HUES64 (cell line): ENCODE measurements at regions not wholly inside any gene's neighbourhood (a gene's known extent, or its start where the extent isn't known, plus 50 kb on each side); places are given as distances from the start of the nearest gene placed in this dataset.

Experiments
- H3K27ac ChIP-seq: 2 replicates; pipeline ENCODE4 v1.7.0; 2013; ENCODE audit warnings: low read depth, low read length, inconsistent platforms
- H3K27me3 ChIP-seq: 2 replicates; pipeline ENCODE4 v1.6.1; 2013; ENCODE audit warnings: mild to moderate bottlenecking, low read length; ENCODE audit not compliant: insufficient read depth
- H3K36me3 ChIP-seq: 2 replicates; pipeline ENCODE4 v1.6.1; 2013; ENCODE audit warnings: mild to moderate bottlenecking, low read length; ENCODE audit not compliant: insufficient read depth
- H3K4me1 ChIP-seq: 2 replicates; pipeline ENCODE4 v1.6.1; 2013; ENCODE audit warnings: mild to moderate bottlenecking, low read length, moderate library complexity; ENCODE audit not compliant: insufficient read depth
- H3K4me3 ChIP-seq: 2 replicates; pipeline ENCODE4 v1.5.1; 2013; ENCODE audit warnings: mild to moderate bottlenecking, low read length, moderate library complexity
- H3K9ac ChIP-seq: 2 replicates; pipeline ENCODE4 v1.6.1; 2013; ENCODE audit warnings: mild to moderate bottlenecking, low read depth, low read length
- H3K9me3 ChIP-seq: 2 replicates; pipeline ENCODE4 v1.6.1; 2013; ENCODE audit warnings: low read depth, low read length; ENCODE audit not compliant: insufficient read depth
- WGBS: fragments of 150-250, 120-280 bp; methylation state at CpG from one replicate; pipeline ENCODE4 v1.1.7; 2013; ENCODE audit warnings: missing lambda C conversion rate; 5-methylcytosine and 5-hydroxymethylcytosine counted together

DNA sequence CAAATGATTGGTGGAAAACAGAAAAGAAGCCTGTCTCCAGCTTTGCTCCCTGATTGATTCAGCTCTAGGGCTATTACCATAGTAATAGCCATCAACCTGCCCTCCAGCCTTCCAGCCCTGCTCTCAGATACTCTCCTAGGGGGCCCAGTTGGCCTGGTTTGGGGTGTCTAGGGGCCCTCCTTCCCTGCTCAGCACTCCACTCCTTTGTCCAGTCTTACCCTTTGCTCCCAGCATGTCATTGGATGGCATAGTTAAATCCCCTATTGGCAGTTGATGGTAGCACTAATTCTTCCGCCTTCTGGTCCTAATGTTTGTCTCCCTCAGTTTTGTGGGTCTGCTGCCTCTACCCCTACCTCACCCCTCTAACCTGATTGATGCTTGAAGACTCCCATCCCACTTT lies 175.4 kb upstream of the PELI2 start:
- Histone ChIP-seq H3K4me1 (no peaks in the 10 kb centered on the region), H3K36me3 (no peaks in the 10 kb centered on the region), H3K4me3 (no peak overlapping the region), H3K27ac (no peak overlapping the region), H3K9ac (no peak overlapping the region), H3K27me3 (no peaks in the 10 kb centered on the region), H3K9me3 (peaks cover 9% of the 10 kb centered on the region; the same call in 1 of the 2 replicates)
- WGBS: 94% methylated on average over 1 of the region's 1 CpG

DNA sequence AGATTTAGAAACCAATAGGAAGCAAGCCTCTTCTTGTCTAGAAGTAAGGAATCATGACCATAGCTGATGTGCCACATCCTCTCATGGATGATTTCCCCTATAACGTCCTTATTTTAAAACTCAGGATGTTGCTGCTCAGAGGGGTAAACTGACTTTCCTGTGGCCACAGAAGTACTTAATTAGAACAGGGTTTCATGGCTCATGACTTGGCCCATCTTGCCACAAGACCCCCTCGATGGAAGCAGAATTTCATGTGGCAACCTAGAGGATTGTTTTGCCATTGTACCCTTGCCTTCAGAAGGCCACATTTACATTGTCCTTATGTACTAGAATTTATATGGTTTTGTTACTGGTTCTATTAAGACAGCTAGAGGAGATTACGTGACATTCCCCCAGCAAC lies 173.5 kb upstream of the PELI2 start:
- Histone ChIP-seq H3K36me3 (no peaks in the 10 kb centered on the region), H3K27me3 (no peaks in the 10 kb centered on the region), H3K27ac (no peak overlapping the region), H3K9me3 (peaks cover 2% of the 10 kb centered on the region; the same call in 1 of the 2 replicates), H3K9ac (no peak overlapping the region), H3K4me1 (peaks cover 8% of the 10 kb centered on the region; the same call in 1 of the 2 replicates), H3K4me3 (no peak overlapping the region)
- WGBS: 95% methylated on average over 3 of the region's 3 CpGs

DNA sequence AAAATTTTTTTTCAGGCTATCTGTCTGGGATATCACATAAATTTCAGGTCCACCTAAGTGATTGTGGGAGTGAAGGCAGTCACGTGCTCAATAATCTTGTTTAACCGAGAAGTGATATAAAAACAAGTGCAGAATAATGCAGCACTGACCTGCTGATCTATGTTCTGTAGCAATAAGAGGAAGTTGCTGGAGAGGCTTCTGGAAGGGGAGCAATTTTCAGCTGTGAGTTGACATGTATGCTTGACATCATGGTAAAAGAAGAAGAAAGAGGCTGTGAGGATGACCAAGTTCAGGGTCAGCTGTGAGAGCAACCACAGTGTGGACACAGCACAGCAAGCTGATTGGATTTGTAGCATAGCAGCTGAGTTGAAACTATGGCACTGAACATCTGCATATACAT lies 172.0 kb upstream of the PELI2 start:
- H3K9ac ChIP-seq: no peak overlapping the region
- no peaks in the 10 kb centered on the region for H3K9me3 ChIP-seq
- 93% methylated on average over 2 of the region's 2 CpGs for WGBS
- H3K36me3 ChIP-seq: no peaks in the 10 kb centered on the region
- no peak overlapping the region for H3K27ac ChIP-seq
- H3K4me1 ChIP-seq: peaks cover 8% of the 10 kb centered on the region; the same call in 1 of the 2 replicates
- H3K27me3 ChIP-seq: no peaks in the 10 kb centered on the region
- H3K4me3 ChIP-seq: no peak overlapping the region

DNA sequence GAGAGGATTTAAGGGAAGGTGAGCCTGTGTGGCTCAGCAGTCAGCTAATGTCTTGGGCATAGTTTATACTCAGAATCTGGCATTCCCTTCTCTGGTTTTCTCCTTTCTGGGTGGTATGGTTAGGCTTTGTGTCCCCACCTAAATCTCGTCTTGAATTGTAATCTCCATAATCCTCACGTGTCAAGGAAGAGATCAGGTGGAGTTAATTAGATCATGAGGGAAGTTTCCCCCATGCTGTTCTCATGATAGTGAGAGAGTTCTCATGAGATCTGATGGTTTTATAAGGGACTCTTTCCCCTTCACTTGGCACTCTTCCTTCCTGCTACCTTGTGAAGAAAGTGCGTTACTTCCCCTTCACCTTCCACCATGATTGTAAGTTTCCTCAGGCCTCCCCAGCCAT lies 169.8 kb upstream of the PELI2 start:
- Histone ChIP-seq H3K9ac (no peak overlapping the region), H3K4me3 (no peak overlapping the region), H3K36me3 (no peaks in the 10 kb centered on the region), H3K27ac (no peak overlapping the region), H3K9me3 (no peaks in the 10 kb centered on the region), H3K27me3 (no peaks in the 10 kb centered on the region), H3K4me1 (peaks cover 8% of the 10 kb centered on the region; the same call in 1 of the 2 replicates)
- WGBS: 97% methylated on average over 1 of the region's 3 CpGs

DNA sequence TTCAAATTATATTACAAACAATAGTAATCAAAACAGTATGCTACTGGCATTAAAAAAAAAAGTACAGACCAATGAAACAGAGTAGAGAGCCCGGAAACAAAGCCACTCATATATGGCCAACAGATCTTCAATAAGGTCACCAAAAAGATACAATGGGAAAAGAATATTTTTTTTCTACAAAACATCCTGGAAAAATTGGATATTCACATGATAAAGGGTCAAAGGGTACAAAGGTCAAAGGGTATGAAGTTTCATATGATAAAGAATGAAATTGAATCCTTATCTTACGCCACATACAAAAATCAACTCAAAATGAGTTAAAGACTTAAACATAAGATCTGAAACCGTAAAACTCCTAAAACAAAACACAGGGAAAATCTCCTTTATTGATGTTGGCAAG lies 168.5 kb upstream of the PELI2 start:
- no peak overlapping the region for H3K27ac ChIP-seq
- H3K4me1 ChIP-seq: peaks cover 8% of the 10 kb centered on the region; the same call in 1 of the 2 replicates
- H3K27me3 ChIP-seq: no peaks in the 10 kb centered on the region
- H3K4me3 ChIP-seq: no peak overlapping the region
- WGBS: 100% methylated on average over 1 of the region's 3 CpGs
- H3K36me3 ChIP-seq: no peaks in the 10 kb centered on the region
- no peak overlapping the region for H3K9ac ChIP-seq
- no peaks in the 10 kb centered on the region for H3K9me3 ChIP-seq

DNA sequence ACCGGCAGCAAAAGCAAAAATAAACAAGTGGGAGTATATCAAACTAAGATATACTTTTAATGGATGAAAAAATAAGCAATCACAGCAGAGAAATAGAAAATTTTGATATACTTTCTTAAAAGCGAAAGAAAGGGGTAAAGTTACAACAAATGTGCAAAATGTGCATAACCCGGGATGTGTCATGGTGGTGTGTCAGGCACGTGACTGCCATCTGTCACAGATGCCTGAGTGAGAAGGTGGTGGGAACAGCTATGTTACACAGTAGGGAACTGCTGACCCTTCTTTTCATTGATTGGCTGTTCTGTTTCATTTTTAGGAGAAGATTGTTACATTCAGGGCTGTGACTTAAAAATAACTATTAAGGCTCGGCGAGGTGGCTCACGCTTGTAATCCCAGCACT lies 168.1 kb upstream of the PELI2 start:
- no peak overlapping the region for H3K27ac ChIP-seq
- H3K9ac ChIP-seq: no peak overlapping the region
- no peak overlapping the region for H3K4me3 ChIP-seq
- H3K4me1 ChIP-seq: peaks cover 8% of the 10 kb centered on the region; the same call in 1 of the 2 replicates
- 96% methylated on average over 6 of the region's 7 CpGs for WGBS
- no peaks in the 10 kb centered on the region for H3K36me3 ChIP-seq
- no peaks in the 10 kb centered on the region for H3K9me3 ChIP-seq
- H3K27me3 ChIP-seq: no peaks in the 10 kb centered on the region

DNA sequence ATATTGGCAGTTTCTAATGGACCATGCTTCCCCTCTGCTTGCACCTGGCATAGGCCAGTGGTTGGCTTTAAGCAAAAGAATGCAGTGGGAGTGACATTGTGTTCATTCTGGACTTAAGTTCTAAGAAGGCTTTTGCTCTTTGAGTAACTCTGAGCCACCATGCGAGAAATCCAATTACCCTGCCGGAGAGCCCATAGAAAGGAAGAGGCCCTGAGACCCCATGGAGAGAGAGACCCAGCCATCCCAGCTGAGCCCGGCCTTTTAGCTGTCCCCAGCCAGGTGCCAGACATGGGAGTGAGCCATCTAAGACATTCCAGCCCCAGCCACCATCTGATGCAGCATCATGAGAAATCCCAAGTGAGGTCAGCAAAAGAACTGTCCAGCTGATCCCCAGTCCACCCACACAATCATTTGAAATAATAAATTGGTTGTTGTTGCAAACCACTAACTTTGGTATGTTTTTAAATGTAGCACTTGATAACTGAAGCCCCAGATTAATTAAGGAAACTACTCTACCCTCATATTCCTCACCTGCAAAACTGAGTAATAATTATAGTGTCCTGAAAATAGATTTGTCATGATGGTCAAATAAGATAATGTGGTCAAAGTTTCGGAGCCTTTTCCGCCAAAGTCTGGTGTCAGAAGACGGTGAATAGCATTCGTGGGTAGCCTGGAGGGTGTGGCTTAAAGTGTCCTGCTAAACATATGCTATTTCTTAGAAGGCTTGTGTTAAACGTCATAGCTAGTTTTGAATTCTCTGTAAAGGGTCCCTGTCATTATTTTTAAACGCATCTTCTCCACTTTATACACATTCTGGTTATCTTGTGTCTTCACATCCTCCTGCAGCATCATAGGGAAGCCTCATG lies 166.6 kb upstream of the PELI2 start:
- no peak overlapping the region for H3K27ac ChIP-seq
- whole genome bisulfite sequencing: 93% methylated on average over 9 of the region's 9 CpGs

DNA sequence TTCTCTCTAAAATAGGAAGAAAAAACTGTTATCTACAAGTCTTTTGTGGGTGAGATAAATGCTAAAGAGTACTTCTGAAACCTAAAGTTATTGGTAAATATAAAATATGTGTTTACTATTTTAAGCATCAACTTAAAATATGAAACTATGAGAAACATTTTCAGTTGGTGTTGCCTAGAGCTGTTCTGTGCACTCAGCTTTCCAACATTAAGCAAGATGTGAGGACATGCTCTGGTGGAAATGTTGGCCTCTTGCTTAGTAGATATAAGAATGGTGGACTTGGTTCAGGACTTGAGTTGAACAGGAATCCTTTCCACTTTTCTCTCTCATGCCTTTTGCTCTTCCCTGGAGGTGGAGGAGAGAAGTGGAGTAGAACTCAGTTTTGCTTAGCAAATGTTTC lies 164.1 kb upstream of the PELI2 start:
- H3K9ac ChIP-seq: no peak overlapping the region
- H3K36me3 ChIP-seq: no peaks in the 10 kb centered on the region
- no peaks in the 10 kb centered on the region for H3K27me3 ChIP-seq
- peaks cover 26% of the 10 kb centered on the region for H3K4me1 ChIP-seq
- H3K27ac ChIP-seq: no peak overlapping the region
- H3K9me3 ChIP-seq: no peaks in the 10 kb centered on the region
- H3K4me3 ChIP-seq: no peak overlapping the region

More for the DNA sequence above, 166.6 kb upstream of the PELI2 start:
- Histone ChIP-seq H3K4me3 (no peak overlapping the region), H3K36me3 (no peaks in the 10 kb centered on the region), H3K9me3 (no peaks in the 10 kb centered on the region), H3K9ac (no peak overlapping the region), H3K4me1 (peaks cover 11% of the 10 kb centered on the region; the same call in 1 of the 2 replicates), H3K27me3 (no peaks in the 10 kb centered on the region)

DNA sequence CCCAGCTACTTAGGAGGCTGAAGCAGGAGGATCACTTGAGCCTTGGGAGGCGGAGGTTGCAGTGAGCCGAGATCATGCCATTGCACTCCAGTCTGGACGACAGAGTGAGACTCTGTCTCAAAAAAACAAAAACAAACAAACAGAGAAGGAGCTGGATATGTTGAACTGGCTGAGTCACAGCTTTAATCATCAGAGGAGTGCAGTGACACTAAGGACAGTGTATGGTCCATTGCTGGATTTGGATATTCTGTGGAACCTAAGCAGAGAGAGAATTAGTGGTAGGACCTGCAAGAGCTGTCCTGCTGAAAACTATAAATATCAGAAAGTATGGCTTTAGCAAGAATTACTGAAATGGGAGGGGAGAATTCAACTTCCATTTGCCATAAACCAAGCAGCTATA lies 163.0 kb upstream of the PELI2 start:
- peaks cover 32% of the 10 kb centered on the region for H3K4me1 ChIP-seq
- H3K36me3 ChIP-seq: no peaks in the 10 kb centered on the region
- H3K9me3 ChIP-seq: no peaks in the 10 kb centered on the region
- no peak overlapping the region for H3K4me3 ChIP-seq
- no peak overlapping the region for H3K27ac ChIP-seq
- 73% methylated on average over 3 of the region's 3 CpGs for WGBS
- H3K9ac ChIP-seq: no peak overlapping the region
- no peaks in the 10 kb centered on the region for H3K27me3 ChIP-seq

DNA sequence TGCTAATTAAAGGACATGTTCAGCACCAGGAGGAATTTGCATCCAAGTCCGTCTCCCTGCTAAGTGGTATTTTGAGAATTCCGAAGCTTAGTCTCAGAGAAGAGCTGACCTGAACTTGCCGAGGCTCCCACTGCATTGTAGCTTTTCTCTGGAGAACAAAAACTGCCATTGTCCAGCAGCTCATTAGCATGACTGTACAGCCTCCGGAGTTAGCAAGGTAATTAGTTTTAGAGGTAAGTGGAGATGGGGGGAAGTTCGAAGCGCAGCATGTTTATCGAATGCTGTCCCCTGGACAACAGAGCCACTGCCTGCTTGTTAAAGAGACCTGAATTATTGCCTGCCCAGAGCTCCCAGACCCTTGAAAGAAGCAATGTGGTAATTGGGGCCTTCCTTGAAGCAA lies 160.3 kb upstream of the PELI2 start:
- Histone ChIP-seq H3K36me3 (no peaks in the 10 kb centered on the region), H3K27ac (peak overlapping the region; percentile 85; the same call in 1 of the 2 replicates), H3K9ac (peak overlapping the region; percentile 28), H3K9me3 (no peaks in the 10 kb centered on the region), H3K4me1 (peaks cover 45% of the 10 kb centered on the region), H3K4me3 (peak overlapping the region; percentile 32), H3K27me3 (no peaks in the 10 kb centered on the region)
- 18% methylated on average over 7 of the region's 7 CpGs for WGBS

DNA sequence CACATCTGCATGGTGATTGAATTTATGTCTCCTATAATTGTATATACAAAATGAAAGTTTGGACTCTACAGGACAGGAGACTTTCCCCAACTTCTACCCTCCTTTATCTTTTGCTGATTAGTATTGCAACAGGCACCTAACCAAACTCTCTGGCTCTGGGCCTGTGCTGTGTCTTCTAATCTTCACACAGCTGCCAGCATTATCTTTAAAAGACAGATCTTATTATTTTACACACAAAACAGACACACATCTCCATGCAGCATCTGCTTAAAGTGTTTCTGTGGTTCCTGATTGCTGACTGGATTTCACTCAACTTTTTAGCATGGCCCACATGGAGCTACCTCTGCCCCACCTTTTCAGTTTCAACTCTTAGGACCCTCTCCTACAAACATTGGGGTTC lies 154.9 kb upstream of the PELI2 start:
- H3K4me1 ChIP-seq: peaks cover 27% of the 10 kb centered on the region
- H3K36me3 ChIP-seq: no peaks in the 10 kb centered on the region
- no peaks in the 10 kb centered on the region for H3K9me3 ChIP-seq
- no peaks in the 10 kb centered on the region for H3K27me3 ChIP-seq
- H3K27ac ChIP-seq: no peak overlapping the region
- H3K4me3 ChIP-seq: no peak overlapping the region
- no peak overlapping the region for H3K9ac ChIP-seq
